ENCODE measurements at regions not wholly inside any gene's neighbourhood (a gene's known extent, or its start where the extent isn't known, plus 50 kb on each side); places are given as distances from the start of the nearest gene placed in this dataset.

DNA sequence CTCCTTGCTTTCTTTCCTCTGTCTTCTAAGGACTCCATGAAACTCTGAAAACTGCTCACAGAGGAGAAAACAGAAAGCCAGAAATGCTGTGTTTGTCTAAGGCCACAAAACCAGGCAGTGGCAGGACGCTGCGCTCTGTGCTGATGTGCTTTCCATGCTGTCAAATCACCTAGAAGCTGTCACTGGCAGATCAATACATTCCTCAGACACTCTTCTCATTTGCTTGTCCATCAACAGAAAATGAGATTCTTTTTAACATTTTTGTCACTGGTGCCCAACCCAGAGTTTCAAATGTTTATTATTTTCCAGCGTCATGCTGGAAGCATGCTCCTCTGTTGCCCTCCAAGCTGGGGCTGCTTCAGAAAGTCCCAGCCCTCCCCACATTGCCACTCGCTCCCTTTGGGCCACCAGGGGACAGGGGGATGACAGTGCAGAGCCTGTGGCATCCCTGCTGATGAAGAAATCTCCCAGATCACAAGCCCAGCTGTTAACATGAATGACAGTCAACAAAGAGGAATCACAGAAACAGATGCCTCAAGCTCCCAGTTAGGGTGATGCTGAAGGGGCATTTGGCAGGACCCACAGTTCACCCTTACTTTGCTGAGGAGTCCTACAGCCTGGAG is 117.5 kb upstream of the MEIS1 start:
- H3K27ac ChIP-seq, result no peak overlapping the region
- TF ChIP-seq ZFX (IDR thresholded peaks at IDR 0.05; ENCODE audit: borderline replicate concordance), result no peak
- TF ChIP-seq CTCF (IDR thresholded peaks at IDR 0.05), result no peak

GRCh38 chr2:66306483-66306882 is 128.4 kb upstream of the MEIS1 start:
- H3K27ac ChIP-seq, result no peak overlapping the region
- TF ChIP-seq CTCF (IDR thresholded peaks at IDR 0.05) (no peak), ZFX (IDR thresholded peaks at IDR 0.05; ENCODE audit: borderline replicate concordance) (no peak)

DNA sequence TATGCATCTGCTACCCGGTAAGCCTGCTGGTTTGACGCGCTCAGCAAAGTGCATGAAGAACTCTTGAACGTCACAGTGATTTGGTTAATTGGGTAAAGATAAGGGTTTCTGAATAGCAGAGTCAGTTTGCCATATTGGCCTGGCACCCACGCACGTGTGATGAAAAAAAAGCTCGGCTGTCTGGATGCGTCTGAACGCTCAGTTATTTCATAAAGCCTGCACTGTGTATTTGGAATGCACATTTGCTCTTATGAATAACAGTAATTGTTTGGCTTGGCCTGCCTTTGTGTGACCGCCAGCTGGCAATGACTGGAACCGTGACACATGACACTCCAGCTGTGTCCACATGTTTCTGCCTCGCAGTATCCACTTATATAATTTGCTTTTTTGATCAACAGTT is 129.2 kb upstream of the MEIS1 start:
- TF ChIP-seq ZFX (IDR thresholded peaks at IDR 0.05; ENCODE audit: borderline replicate concordance) (no peak), CTCF (IDR thresholded peaks at IDR 0.05) (no peak)
- H3K27ac ChIP-seq, result no peak overlapping the region

DNA sequence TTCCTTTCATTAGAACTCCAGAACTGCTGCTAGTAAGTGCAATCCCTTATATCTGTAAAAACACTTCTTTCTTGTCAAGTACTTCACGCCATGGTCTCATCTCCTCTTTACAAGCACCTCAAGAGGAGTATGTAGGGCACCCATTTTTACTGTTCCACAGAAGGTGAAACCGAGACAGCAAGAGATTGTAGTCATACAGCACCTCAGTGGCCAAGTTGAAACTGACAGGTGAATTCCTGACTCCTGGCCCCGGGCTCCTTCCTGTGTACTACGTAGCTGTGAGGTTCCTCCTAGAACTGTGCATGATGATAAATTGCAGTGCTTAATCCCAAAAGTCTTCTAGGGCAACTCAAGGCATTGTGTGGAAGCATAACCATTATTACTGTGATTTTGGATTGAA is 131.5 kb upstream of the MEIS1 start:
- no peak overlapping the region for H3K27ac ChIP-seq
- no peak for TF ChIP-seq ZFX (IDR thresholded peaks at IDR 0.05; ENCODE audit: borderline replicate concordance)
- no peak for TF ChIP-seq CTCF (IDR thresholded peaks at IDR 0.05)

DNA sequence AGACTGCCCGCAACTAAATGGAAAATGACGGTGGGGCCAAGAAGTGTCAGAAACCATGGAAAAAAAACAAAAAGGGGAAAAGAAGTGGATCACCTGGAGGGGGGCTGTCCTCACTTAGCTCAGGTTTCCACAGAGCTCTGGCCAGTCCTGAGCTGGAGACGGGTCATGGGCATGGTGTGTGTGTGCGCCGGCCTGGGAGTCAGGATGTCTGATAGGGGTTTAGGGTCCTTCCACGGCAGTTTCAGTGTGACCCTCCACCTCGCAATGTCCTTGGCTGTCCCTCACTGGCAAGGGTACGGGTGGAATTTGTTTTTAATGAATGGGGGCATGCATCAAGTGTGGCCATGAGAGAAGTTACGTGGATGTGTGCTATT is 133.2 kb upstream of the MEIS1 start:
- no peak overlapping the region for H3K27ac ChIP-seq
- TF ChIP-seq ZFX (IDR thresholded peaks at IDR 0.05; ENCODE audit: borderline replicate concordance), result no peak
- no peak for TF ChIP-seq CTCF (IDR thresholded peaks at IDR 0.05)

DNA sequence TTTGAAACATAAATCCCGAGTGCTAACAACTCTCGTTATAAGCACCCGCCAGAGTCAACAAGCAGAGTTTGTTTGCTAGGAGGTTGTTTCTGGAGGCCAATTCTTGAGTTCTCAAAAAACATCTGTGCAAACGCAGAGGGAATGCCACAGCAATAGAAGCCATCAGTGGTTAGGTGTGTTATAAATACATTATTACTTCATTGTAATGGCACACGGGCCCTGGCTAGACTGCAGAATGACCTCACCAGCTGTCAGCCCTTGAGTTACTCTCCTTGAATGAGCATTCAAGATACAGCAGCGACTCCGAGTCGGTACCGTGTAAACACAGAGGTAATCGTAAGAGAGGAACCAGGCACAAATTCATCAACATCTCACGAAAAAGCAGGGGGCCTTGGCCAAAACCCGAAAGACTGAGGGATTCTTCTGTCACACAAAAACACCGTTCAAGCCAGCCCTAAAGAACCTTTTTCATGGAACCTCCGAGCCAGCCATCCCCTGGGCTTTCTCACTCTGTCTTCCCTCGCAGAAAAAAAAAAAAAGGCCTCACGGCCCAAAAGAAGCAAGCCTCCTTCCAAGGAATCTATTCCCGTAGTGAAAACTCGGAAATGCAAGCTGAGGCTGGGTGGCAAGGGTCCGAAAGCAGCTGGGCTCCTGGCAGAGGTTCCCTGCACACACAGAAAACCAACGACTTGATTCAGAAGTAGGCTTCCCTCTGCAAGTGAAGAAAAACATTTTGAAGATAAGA is 133.7 kb upstream of the MEIS1 start:
- H3K27ac ChIP-seq, result no peak overlapping the region
- no peak for TF ChIP-seq CTCF (IDR thresholded peaks at IDR 0.05)
- no peak for TF ChIP-seq ZFX (IDR thresholded peaks at IDR 0.05; ENCODE audit: borderline replicate concordance)

GRCh38 chr2:66283787-66284186 is 151.1 kb upstream of the MEIS1 start:
- TF ChIP-seq ZFX (IDR thresholded peaks at IDR 0.05; ENCODE audit: borderline replicate concordance) (no peak), CTCF (IDR thresholded peaks at IDR 0.05) (no peak)
- no peak overlapping the region for H3K27ac ChIP-seq
